ENCODE measurements at regions not wholly inside any gene's neighbourhood (a gene's known extent, or its start where the extent isn't known, plus 50 kb on each side); places are given as distances from the start of the nearest gene placed in this dataset.

DNA sequence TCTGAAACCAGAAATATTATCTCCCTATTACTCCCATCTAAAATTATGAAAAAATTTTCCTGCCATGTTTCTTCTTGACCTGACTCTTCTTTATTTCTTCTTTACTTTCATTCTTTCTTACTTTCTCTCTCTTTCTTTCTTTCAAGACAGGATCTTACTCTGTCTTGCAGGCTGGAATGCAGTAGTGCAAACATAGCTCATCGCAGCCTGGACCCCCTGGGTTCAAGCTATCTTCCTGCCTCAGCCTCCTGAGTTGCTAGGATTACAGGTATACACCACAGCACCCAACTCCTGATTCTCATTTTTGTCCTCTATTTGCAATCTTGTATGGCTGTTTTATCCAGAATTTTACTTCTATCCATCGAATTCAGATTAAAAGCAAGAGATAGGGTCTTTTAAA is 631.1 kb downstream of the TBC1D4 start:
- Mint-ChIP-seq H3K36me3 (ENCODE audit: low read depth) (no peaks in the 10 kb centered on the region), H3K4me3 (no peak overlapping the region), H3K4me1 (ENCODE audit: low read depth) (no peaks in the 10 kb centered on the region), H3K27ac (no peak overlapping the region), H3K9me3 (peaks cover 3% of the 10 kb centered on the region), H3K27me3 (peaks cover 15% of the 10 kb centered on the region)
- no peak for DNase-seq

DNA sequence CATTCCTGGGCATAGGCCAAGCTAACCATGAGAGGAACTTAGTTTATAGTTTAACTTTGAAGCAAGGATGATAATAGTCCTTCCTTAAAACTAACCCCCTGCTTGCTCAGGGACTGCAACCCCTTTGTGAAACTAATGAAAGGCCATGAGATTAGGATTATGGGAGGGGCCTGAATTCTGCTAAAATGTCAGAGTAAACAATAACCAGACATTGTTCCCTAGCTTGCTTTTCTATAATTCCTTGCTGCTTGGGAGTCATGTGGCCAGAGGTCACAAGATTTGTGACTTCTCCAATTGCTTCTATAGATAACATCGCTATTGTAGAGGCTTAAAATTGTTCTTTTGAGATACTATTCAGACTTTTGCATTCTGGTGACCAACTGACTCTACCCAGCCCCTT is 634.0 kb downstream of the TBC1D4 start:
- H3K36me3 Mint-ChIP-seq (ENCODE audit: low read depth), result no peaks in the 10 kb centered on the region
- no peak overlapping the region for H3K4me3 Mint-ChIP-seq
- H3K27me3 Mint-ChIP-seq, result peaks cover 11% of the 10 kb centered on the region
- H3K9me3 Mint-ChIP-seq, result no peaks in the 10 kb centered on the region
- no peak overlapping the region for H3K27ac Mint-ChIP-seq
- DNase-seq, result no peak
- H3K4me1 Mint-ChIP-seq (ENCODE audit: low read depth), result no peaks in the 10 kb centered on the region

DNA sequence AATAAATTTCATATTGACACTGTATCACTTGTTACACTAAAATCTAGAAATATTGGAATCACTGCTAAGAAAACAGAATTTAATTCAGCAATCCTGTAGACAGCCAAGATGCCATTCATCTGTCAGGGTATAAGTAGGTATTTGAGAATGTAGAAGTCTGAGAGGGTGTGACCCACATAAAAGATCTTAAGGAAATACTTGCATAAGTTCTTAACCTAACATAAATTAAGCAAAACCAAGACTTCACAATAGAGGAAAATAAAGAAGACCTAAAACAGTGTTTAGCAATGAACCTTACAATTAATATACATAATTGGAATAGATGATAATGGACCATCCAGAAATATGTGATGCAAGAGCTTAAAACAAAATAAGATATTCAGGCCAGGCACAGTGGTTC is 636.2 kb downstream of the TBC1D4 start:
- H3K36me3 Mint-ChIP-seq (ENCODE audit: low read depth), result no peaks in the 10 kb centered on the region
- no peaks in the 10 kb centered on the region for H3K4me1 Mint-ChIP-seq (ENCODE audit: low read depth)
- no peak for DNase-seq
- H3K9me3 Mint-ChIP-seq, result no peaks in the 10 kb centered on the region
- no peak overlapping the region for H3K4me3 Mint-ChIP-seq
- H3K27me3 Mint-ChIP-seq, result peaks cover 15% of the 10 kb centered on the region
- no peak overlapping the region for H3K27ac Mint-ChIP-seq

DNA sequence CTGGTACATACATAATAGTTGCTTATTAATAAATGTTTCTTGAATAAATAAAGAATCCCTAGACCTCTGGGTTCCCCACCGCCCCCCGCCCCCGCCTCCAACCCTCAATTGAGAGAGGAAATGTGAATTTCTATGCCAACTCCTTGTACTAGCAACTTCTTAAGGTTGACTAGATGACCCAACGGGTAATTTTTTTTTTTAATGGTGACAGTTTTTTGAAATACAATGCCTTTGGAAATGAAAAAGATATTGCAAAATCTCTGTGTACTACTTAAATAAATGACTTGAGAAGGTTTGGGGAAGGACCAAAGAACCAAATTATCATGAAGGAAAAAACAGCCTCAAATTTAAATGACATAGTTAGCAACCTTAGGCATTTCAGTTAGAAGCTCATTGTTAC is 640.3 kb downstream of the TBC1D4 start:
- no peak overlapping the region for H3K27ac Mint-ChIP-seq
- DNase-seq, result no peak
- no peaks in the 10 kb centered on the region for H3K9me3 Mint-ChIP-seq
- no peak overlapping the region for H3K4me3 Mint-ChIP-seq
- peaks cover 15% of the 10 kb centered on the region for H3K27me3 Mint-ChIP-seq
- H3K36me3 Mint-ChIP-seq (ENCODE audit: low read depth), result no peaks in the 10 kb centered on the region
- no peaks in the 10 kb centered on the region for H3K4me1 Mint-ChIP-seq (ENCODE audit: low read depth)

DNA sequence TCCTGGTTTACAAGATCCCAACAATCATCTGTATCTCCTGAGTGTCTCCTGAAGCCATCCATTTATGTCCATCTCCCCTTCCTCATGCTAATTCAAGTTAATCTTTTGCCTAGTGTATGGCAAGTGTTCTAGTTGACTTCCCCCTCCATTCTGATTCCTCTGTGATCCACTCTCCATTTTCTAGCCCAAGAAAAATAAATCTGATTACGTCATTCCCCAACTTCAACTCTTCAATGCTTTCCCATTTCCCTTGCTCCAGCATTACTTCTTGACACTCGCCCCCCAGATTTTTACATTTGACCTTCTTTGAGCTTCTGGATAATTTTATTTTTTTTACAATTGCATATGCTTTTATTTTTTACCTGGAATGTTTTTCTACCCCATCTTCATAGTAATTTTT is 640.8 kb downstream of the TBC1D4 start:
- Mint-ChIP-seq H3K9me3 (no peaks in the 10 kb centered on the region), H3K27ac (no peak overlapping the region), H3K4me3 (no peak overlapping the region), H3K27me3 (peaks cover 15% of the 10 kb centered on the region), H3K36me3 (ENCODE audit: low read depth) (no peaks in the 10 kb centered on the region), H3K4me1 (ENCODE audit: low read depth) (no peaks in the 10 kb centered on the region)
- no peak for DNase-seq

DNA sequence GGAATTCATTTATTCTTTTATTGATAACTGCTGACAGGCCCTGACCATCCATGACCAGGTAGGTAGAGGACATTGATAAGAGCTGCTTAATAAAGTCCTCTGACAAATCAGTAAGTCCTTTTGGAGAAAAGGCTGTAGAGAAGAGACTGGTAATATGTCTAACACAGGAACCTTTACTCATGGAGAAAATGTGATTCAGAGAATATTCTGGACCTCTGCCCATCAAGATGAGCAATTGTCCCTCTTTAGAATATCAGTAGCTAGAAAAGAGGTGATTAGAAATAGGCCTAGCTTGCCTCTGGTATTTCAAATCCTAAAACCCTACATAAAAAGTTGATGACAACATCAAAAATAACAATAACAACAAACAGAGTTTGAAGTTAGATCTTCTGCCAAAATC is 642.3 kb downstream of the TBC1D4 start:
- H3K9me3 Mint-ChIP-seq, result no peaks in the 10 kb centered on the region
- peaks cover 12% of the 10 kb centered on the region for H3K27me3 Mint-ChIP-seq
- no peaks in the 10 kb centered on the region for H3K36me3 Mint-ChIP-seq (ENCODE audit: low read depth)
- no peaks in the 10 kb centered on the region for H3K4me1 Mint-ChIP-seq (ENCODE audit: low read depth)
- no peak for DNase-seq
- no peak overlapping the region for H3K27ac Mint-ChIP-seq
- H3K4me3 Mint-ChIP-seq, result no peak overlapping the region

DNA sequence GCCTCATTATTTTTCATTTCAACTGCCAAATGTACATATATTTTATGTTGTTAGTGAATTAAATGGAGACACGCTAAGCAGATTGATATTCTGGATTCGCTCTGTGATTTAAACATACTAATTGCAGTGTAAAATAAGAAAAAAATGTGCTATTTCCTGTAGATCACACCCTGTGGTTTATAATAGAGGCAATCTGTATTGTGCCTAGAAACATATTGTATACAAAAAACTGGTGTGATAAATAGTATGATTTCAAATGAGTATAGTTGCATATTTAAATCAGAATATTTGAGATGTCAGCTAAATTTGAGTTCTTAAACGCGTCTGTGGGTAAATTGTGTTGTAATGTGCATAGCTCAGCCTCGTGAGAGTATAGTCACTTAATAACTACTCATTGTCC is 643.9 kb downstream of the TBC1D4 start:
- DNase-seq, result no peak
- H3K27me3 Mint-ChIP-seq, result peaks cover 4% of the 10 kb centered on the region
- no peak overlapping the region for H3K4me3 Mint-ChIP-seq
- H3K9me3 Mint-ChIP-seq, result no peaks in the 10 kb centered on the region
- H3K36me3 Mint-ChIP-seq (ENCODE audit: low read depth), result no peaks in the 10 kb centered on the region
- no peaks in the 10 kb centered on the region for H3K4me1 Mint-ChIP-seq (ENCODE audit: low read depth)
- H3K27ac Mint-ChIP-seq, result no peak overlapping the region

DNA sequence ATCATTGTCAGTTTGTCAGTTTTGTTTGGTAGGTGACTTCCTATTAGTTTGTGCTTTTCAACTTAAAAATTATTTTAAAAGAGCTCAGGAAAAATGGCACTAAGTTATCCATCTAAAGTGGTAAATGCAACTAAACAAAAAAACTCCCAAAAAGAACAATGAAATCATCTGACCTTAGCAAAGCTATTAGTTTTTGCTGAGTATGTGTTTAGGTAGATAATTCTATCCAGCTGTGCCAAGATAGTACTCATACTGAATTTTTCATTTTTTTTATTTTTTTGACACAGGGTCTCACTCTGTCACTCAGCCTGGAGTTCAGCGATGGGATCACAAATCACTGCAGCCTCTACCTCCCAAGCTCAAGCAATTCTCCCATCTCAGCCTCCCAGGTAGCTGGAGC is 645.3 kb downstream of the TBC1D4 start:
- Mint-ChIP-seq H3K4me1 (ENCODE audit: low read depth) (no peaks in the 10 kb centered on the region), H3K27me3 (peaks cover under 1% of the 10 kb centered on the region), H3K36me3 (ENCODE audit: low read depth) (no peaks in the 10 kb centered on the region), H3K27ac (no peak overlapping the region), H3K4me3 (no peak overlapping the region), H3K9me3 (no peaks in the 10 kb centered on the region)
- DNase-seq, result no peak

DNA sequence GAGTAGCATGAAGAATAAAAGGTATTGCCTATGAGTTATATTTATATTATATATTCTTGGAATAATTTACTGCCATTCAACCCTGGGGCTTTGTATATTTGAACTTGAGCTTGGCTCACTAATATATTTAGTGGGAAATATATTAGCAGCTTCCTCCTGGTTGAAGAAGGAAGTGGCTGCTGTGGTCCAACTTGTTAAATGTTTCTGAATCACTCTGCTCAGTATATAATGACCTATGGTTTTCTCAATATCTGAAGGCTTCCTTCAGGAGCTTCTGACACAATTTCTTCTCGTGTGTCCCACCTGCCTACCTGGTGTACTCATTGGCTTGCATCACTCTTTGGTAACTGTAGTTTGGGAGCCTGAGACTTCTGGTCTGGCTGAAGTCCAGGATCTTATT is 646.4 kb downstream of the TBC1D4 start:
- Mint-ChIP-seq H3K36me3 (ENCODE audit: low read depth) (no peaks in the 10 kb centered on the region), H3K4me1 (ENCODE audit: low read depth) (no peaks in the 10 kb centered on the region), H3K27me3 (no peaks in the 10 kb centered on the region), H3K4me3 (no peak overlapping the region), H3K27ac (no peak overlapping the region), H3K9me3 (no peaks in the 10 kb centered on the region)
- DNase-seq, result no peak

DNA sequence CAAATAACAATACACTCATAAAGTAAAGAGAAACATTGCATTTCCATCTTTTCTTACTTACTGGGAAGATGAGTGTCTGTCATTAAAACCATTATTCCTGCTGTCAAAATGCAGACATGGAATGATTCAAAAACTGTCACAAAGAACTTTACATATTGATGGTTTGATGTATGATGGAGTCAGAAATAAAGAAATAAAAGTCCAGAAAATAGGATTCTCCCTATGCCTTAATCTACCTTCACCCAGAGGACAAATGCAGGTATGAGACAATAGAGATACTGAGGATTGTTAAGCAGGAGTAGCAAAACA is 656.1 kb downstream of the TBC1D4 start:
- Mint-ChIP-seq H3K27me3 (no peaks in the 10 kb centered on the region), H3K4me3 (no peak overlapping the region), H3K9me3 (no peaks in the 10 kb centered on the region), H3K27ac (no peak overlapping the region), H3K4me1 (ENCODE audit: low read depth) (no peaks in the 10 kb centered on the region), H3K36me3 (ENCODE audit: low read depth) (no peaks in the 10 kb centered on the region)
- no peak for DNase-seq

DNA sequence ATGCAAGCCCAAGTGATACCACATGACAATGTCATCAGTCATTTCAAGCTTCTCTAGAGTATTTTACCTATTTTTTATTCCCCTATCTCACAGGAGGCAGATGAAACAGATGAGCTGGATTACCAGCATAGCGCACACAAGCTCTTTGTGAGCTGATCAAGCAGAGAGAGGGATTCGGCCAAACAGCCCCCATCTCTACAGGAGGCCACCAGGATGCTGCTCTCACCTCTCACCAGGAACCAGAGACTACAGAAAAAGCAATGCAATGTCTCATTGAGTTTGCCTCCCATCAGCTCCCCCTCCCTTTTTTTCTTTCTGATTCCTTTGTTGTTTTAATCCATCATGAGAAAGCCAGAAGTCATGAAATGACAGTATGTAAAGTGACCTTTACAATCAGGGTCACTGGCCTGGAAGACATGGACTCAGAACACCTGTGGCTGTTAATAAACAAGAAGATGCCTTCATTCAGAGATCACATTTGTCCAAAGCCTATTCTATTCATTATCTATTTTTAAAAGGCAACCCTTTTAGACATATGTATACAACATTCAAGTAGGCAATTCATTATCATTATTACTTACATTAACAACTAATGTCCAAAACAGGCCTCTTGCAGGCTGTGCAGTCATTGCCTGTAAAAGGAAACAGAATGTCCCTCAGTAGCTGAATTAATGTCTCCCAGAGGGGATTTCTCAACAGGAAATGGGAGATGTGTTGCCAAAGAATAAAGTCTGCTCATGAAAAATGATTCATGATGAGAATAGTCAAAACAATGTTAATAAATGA is 656.6 kb downstream of the TBC1D4 start:
- no peak for DNase-seq
- Mint-ChIP-seq H3K27ac (no peak overlapping the region), H3K9me3 (no peaks in the 10 kb centered on the region), H3K4me1 (ENCODE audit: low read depth) (no peaks in the 10 kb centered on the region), H3K36me3 (ENCODE audit: low read depth) (no peaks in the 10 kb centered on the region), H3K4me3 (no peak overlapping the region), H3K27me3 (no peaks in the 10 kb centered on the region)

DNA sequence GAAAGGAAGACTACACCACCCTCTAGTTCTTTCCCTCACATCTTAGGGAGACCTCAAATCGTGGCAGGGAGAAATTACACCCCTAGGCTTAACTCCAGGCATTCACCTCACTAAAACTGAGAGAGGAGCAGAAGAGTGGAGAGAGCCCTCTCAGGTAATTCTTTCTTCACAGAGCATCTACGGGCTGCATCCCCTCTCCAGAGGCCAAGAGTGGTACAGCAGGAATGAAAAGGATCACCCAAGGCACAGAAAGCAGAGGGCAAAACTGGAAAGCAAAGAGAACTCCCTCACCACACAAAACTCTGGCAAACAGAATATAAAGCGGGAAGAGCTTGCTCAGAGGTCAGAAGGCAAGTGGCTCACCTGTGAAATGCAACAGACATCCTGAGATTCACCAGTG is 661.2 kb downstream of the TBC1D4 start:
- Mint-ChIP-seq H3K36me3 (ENCODE audit: low read depth) (no peaks in the 10 kb centered on the region), H3K27ac (no peak overlapping the region), H3K27me3 (no peaks in the 10 kb centered on the region), H3K4me3 (no peak overlapping the region), H3K9me3 (no peaks in the 10 kb centered on the region), H3K4me1 (ENCODE audit: low read depth) (no peaks in the 10 kb centered on the region)
- no peak for DNase-seq

DNA sequence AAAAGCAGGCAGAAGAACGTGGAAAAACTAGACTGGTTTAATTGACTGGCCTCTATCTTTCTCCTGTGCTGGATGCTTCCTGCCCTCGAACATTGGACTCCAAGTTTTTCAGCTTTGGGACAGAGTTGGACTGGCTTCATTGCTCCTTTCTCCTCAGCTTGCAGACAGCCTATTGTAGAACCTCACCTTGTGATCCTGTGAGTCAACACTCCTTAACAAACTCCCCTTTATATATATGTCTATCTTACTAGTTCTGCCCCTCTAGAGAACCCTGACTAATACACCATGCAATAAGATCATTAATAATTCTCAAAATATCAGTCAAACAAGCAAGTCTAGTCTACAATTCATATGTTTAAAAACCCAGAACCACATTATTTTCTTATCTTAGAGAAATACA is 662.4 kb downstream of the TBC1D4 start:
- Mint-ChIP-seq H3K4me3 (no peak overlapping the region), H3K9me3 (no peaks in the 10 kb centered on the region), H3K27me3 (no peaks in the 10 kb centered on the region), H3K36me3 (ENCODE audit: low read depth) (no peaks in the 10 kb centered on the region), H3K4me1 (ENCODE audit: low read depth) (no peaks in the 10 kb centered on the region), H3K27ac (no peak overlapping the region)
- no peak for DNase-seq

DNA sequence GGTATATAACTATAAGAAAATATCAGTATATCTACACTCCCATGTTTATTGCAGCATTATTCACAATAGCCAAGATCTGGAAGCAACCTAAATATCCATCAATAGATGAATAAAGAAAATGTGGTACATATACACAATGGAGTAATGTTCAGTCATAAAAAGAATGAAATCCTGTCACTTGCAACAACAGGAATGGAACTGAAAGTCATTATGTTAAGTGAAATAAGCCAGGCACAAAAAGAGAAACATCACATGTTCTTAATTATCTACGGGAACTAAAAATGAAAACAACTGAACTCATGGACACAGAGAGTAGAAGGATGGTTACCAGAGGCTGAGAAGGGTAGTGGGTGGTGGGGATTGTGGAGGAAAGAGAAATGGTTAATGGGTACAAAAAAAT is 665.2 kb downstream of the TBC1D4 start:
- H3K27ac Mint-ChIP-seq, result no peak overlapping the region

DNA sequence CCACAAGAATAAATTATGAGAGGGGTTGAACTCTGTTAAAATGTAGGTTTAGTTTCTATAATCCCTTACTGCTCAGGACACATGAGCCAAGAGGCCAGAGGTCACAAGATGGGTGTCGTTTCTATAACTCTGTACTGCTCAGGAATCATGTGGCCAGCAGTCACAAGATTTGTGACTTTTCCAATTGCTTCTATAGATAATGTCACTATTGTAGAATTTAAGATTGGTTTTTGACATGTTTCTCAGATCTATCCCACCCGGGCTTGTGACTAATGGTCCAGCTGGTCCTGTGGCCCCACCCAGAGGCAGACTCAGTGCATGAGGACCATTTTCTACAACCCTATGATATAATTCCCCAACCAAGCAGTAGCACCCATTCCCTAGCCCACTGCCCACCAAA is 662.0 kb upstream of the KLF12 start:
- H3K9me3 Mint-ChIP-seq, result no peaks in the 10 kb centered on the region
- no peak for DNase-seq
- H3K4me3 Mint-ChIP-seq, result no peak overlapping the region
- H3K36me3 Mint-ChIP-seq (ENCODE audit: low read depth), result no peaks in the 10 kb centered on the region
- no peaks in the 10 kb centered on the region for H3K4me1 Mint-ChIP-seq (ENCODE audit: low read depth)
- H3K27me3 Mint-ChIP-seq, result peaks cover 43% of the 10 kb centered on the region
- H3K27ac Mint-ChIP-seq, result no peak overlapping the region

More for the DNA sequence above, 665.2 kb downstream of the TBC1D4 start:
- no peaks in the 10 kb centered on the region for H3K27me3 Mint-ChIP-seq
- no peaks in the 10 kb centered on the region for H3K36me3 Mint-ChIP-seq (ENCODE audit: low read depth)
- no peaks in the 10 kb centered on the region for H3K4me1 Mint-ChIP-seq (ENCODE audit: low read depth)
- no peak overlapping the region for H3K4me3 Mint-ChIP-seq
- no peak for DNase-seq
- H3K9me3 Mint-ChIP-seq, result no peaks in the 10 kb centered on the region

DNA sequence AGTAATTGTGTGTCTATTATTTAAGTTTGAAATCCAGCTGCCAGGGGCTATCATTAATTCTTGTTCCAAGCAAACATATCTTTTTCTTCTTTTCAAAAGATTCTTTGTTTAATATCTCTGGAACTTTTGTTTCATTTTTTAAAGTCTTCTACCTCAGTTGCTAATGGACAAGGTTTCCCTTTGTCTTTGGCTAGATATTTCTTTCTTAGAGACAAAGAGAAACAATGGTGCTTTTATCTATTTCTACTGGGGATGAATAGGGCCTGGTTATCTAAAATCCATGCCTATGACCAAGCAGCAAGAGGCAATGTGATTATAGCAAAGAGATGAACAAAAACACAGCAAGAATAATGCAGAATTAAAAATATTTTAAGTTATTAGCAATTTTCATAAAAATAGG is 661.3 kb upstream of the KLF12 start:
- DNase-seq, result no peak
- no peak overlapping the region for H3K4me3 Mint-ChIP-seq
- peaks cover 43% of the 10 kb centered on the region for H3K27me3 Mint-ChIP-seq
- H3K4me1 Mint-ChIP-seq (ENCODE audit: low read depth), result no peaks in the 10 kb centered on the region
- no peaks in the 10 kb centered on the region for H3K36me3 Mint-ChIP-seq (ENCODE audit: low read depth)
- H3K27ac Mint-ChIP-seq, result no peak overlapping the region
- no peaks in the 10 kb centered on the region for H3K9me3 Mint-ChIP-seq
